ENCODE measurements at regions not wholly inside any gene's neighbourhood (a gene's known extent, or its start where the extent isn't known, plus 50 kb on each side); places are given as distances from the start of the nearest gene placed in this dataset.

DNA sequence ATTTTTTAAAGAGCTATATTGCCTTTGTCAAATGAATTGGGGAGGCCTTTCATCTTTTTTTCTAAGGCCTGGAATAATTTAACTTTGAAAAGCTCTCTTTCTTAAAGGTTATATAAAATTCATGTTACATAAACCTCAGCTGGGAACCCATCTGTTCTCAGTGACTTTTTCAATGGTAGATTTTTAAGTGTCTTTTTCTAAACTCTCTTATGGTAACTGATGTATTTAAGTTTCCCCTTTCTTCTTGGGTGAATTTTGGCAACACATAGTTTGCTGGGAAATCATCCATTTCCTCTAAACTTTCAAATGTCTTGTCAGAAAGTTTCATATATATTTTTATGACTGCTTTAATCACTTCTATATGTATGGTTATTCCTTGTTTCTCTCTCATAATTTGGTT is 362.2 kb upstream of the KLF6 start:
- ChIA-PET POLR2A (no interaction called here), CTCF (interaction anchor here (1.5 kb wide), 1 partner anchor 11 kb away, joined by 3 read pairs; no protein-coding TSS in a partner anchor)
- H3K4me2 ChIP-seq (replicated peaks; ENCODE audit: low read depth, low read length, poor library complexity, severe bottlenecking): no peak overlapping the region
- Mint-ChIP-seq H3K9me3 (ENCODE audit: insufficient read depth) (peaks cover 4% of the 10 kb centered on the region), H3K27ac (no peak overlapping the region), H3K27me3 (no peaks in the 10 kb centered on the region), H3K4me1 (peaks cover 3% of the 10 kb centered on the region), H3K4me3 (no peak overlapping the region)
- no peaks in the 10 kb centered on the region for H3K4me1 ChIP-seq (ENCODE audit: control insufficient read depth in 2 of 2, insufficient read depth in 2 of 2, low read length in 2 of 2)
- no peak overlapping the region for H3K4me3 ChIP-seq (ENCODE audit: control extremely low read depth in 1 of 5, extremely low read depth in 1 of 5, insufficient read depth in 1 of 5, low read depth in 2 of 5, low read length in 4 of 5)
- no peaks in the 10 kb centered on the region for H3K27me3 ChIP-seq (replicated peaks in 1 of 4; ENCODE audit: control extremely low read depth in 1 of 4, control insufficient read depth in 3 of 4, insufficient read depth in 4 of 4, low read length in 3 of 4)
- no peak overlapping the region for H3K9ac ChIP-seq (ENCODE audit: low read length)
- H3K9me3 ChIP-seq (ENCODE audit: control extremely low read depth in 1 of 3, control insufficient read depth in 2 of 3, insufficient read depth in 1 of 3, low read length in 2 of 3): peaks cover 0 to 15% (median 4%) of the 10 kb centered on the region in 3 donors
- H3K27ac ChIP-seq (ENCODE audit: low read length in 2 of 2): no peak overlapping the region
- intact Hi-C loops (cut with micrococcal nuclease): no loop called here
- no peak overlapping the region for H2AFZ ChIP-seq (ENCODE audit: insufficient read depth, low read depth, low read length, poor library complexity, severe bottlenecking)
- no peaks in the 10 kb centered on the region for H4K20me1 ChIP-seq (ENCODE audit: control insufficient read depth, insufficient read depth, low read length, poor library complexity, severe bottlenecking)
- ATAC-seq (ENCODE audit: low read depth) (no peak), DNase-seq (no peak)
- H3K36me3 ChIP-seq (replicated peaks in 1 of 2; ENCODE audit: control extremely low read depth in 1 of 2, control insufficient read depth in 1 of 2, extremely low read depth in 1 of 2, insufficient read depth in 2 of 2, low read length in 1 of 2): no peaks in the 10 kb centered on the region
- no peak for TF ChIP-seq EZH2 (IDR thresholded peaks at IDR 0.05; ENCODE audit: borderline replicate concordance, insufficient read depth, low read depth, low read length, poor library complexity, severe bottlenecking)
- TF ChIP-seq, protein P1, sequence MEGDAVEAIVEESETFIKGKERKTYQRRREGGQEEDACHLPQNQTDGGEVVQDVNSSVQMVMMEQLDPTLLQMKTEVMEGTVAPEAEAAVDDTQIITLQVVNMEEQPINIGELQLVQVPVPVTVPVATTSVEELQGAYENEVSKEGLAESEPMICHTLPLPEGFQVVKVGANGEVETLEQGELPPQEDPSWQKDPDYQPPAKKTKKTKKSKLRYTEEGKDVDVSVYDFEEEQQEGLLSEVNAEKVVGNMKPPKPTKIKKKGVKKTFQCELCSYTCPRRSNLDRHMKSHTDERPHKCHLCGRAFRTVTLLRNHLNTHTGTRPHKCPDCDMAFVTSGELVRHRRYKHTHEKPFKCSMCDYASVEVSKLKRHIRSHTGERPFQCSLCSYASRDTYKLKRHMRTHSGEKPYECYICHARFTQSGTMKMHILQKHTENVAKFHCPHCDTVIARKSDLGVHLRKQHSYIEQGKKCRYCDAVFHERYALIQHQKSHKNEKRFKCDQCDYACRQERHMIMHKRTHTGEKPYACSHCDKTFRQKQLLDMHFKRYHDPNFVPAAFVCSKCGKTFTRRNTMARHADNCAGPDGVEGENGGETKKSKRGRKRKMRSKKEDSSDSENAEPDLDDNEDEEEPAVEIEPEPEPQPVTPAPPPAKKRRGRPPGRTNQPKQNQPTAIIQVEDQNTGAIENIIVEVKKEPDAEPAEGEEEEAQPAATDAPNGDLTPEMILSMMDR (IDR thresholded peaks at IDR 0.05): no peak
- H3K79me2 ChIP-seq (ENCODE audit: control insufficient read depth, insufficient read depth, low read length): no peaks in the 10 kb centered on the region

DNA sequence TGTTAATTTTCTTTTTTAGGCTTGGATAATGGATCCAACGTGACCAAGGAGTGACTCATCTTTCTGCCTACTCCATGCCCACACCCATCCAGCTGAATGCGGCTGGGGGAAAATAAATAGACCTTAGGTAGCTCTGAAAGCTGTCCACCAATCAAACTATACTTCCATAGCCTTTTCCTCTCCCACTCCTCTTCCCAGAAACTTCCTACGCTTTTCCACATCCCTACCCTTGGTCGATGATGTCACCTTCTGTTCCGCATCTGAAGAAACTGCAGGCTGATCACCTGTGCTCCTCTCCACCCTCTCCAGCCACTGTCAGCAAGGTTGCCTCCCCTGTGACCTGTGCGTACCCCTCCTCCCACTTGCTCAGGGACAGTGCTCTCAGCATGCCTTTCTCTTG is 359.8 kb upstream of the KLF6 start:
- no peak overlapping the region for H3K9ac ChIP-seq (ENCODE audit: low read length)

More for the DNA sequence above, 359.8 kb upstream of the KLF6 start:
- ChIA-PET POLR2A (no interaction called here), CTCF (no interaction called here)
- H3K27ac Mint-ChIP-seq: no peak overlapping the region
- Histone ChIP-seq H3K27me3 (replicated peaks in 1 of 4; ENCODE audit: control extremely low read depth in 1 of 4, control insufficient read depth in 3 of 4, insufficient read depth in 4 of 4, low read length in 3 of 4) (no peaks in the 10 kb centered on the region), H3K4me1 (ENCODE audit: control insufficient read depth in 2 of 2, insufficient read depth in 2 of 2, low read length in 2 of 2) (no peaks in the 10 kb centered on the region), H3K79me2 (ENCODE audit: control insufficient read depth, insufficient read depth, low read length) (no peaks in the 10 kb centered on the region), H3K36me3 (replicated peaks in 1 of 2; ENCODE audit: control extremely low read depth in 1 of 2, control insufficient read depth in 1 of 2, extremely low read depth in 1 of 2, insufficient read depth in 2 of 2, low read length in 1 of 2) (no peaks in the 10 kb centered on the region), H3K27ac (ENCODE audit: low read length in 2 of 2) (no peak overlapping the region), H3K4me3 (ENCODE audit: control extremely low read depth in 1 of 5, extremely low read depth in 1 of 5, insufficient read depth in 1 of 5, low read depth in 2 of 5, low read length in 4 of 5) (no peak overlapping the region), H3K9me3 (ENCODE audit: control extremely low read depth in 1 of 3, control insufficient read depth in 2 of 3, insufficient read depth in 1 of 3, low read length in 2 of 3) (peaks cover 0 to 22% (median 19%) of the 10 kb centered on the region in 3 donors), H3K4me2 (replicated peaks; ENCODE audit: low read depth, low read length, poor library complexity, severe bottlenecking) (no peak overlapping the region), H2AFZ (ENCODE audit: insufficient read depth, low read depth, low read length, poor library complexity, severe bottlenecking) (no peak overlapping the region), H4K20me1 (ENCODE audit: control insufficient read depth, insufficient read depth, low read length, poor library complexity, severe bottlenecking) (no peaks in the 10 kb centered on the region)
- intact Hi-C loops (cut with micrococcal nuclease): no loop called here
- no peaks in the 10 kb centered on the region for H3K27me3 Mint-ChIP-seq
- 100% methylated on average over 5 of the region's 6 CpGs for WGBS (ENCODE audit: insufficient coverage)
- peaks cover 3% of the 10 kb centered on the region for H3K4me1 Mint-ChIP-seq
- H3K9me3 Mint-ChIP-seq (ENCODE audit: insufficient read depth): peaks cover 12% of the 10 kb centered on the region
- DNase-seq: no peak
- TF ChIP-seq, protein P1 (IDR thresholded peaks at IDR 0.05): no peak
- no peak for TF ChIP-seq EZH2 (IDR thresholded peaks at IDR 0.05; ENCODE audit: borderline replicate concordance, insufficient read depth, low read depth, low read length, poor library complexity, severe bottlenecking)
- no peak overlapping the region for H3K4me3 Mint-ChIP-seq
- no peak for ATAC-seq (ENCODE audit: low read depth)

Data from B cell (primary cell).